ENCODE measurements at regions not wholly inside any gene's neighbourhood (a gene's known extent, or its start where the extent isn't known, plus 50 kb on each side); places are given as distances from the start of the nearest gene placed in this dataset.

GRCh38 chr6:19660123-19660910, 176.9 kb upstream of the ID4 start:
- Histone ChIP-seq H3K9me3 (no peaks in the 10 kb centered on the region), H3K27me3 (no peaks in the 10 kb centered on the region), H3K36me3 (no peaks in the 10 kb centered on the region), H3K4me3 (no peak overlapping the region), H3K4me1 (peaks cover 5 to 8% (median 6%) of the 10 kb centered on the region in 3 donors), H3K27ac (no peak overlapping the region)
- 32 to 56% methylated on average over 2 of the region's 2 CpGs for WGBS, 2 donors
- FAIRE-seq = no peak
- TF ChIP-seq CTCF (IDR thresholded peaks at IDR 0.05) = no peak
- intact Hi-C loops (cut with DNase I) = no loop called here
- DNase-seq = no peak
- ATAC-seq = no peak

GRCh38 chr6:19662911-19663310, 174.3 kb upstream of the ID4 start:
- Histone ChIP-seq H3K4me1 (peaks cover 10 to 15% (median 11%) of the 10 kb centered on the region in 3 donors), H3K4me3 (no peak overlapping the region), H3K9me3 (no peaks in the 10 kb centered on the region), H3K27ac (no peak overlapping the region), H3K27me3 (no peaks in the 10 kb centered on the region), H3K36me3 (no peaks in the 10 kb centered on the region)
- no peak for TF ChIP-seq CTCF (IDR thresholded peaks at IDR 0.05)
- ATAC-seq (peak in 1 of 4 donors; percentile 56), DNase-seq (no peak), FAIRE-seq (no peak)
- intact Hi-C loops (cut with DNase I) = no loop called here
- 82% methylated on average over 3 of the region's 3 CpGs for WGBS, 2 donors

- Histone ChIP-seq H3K4me1 (peaks cover 10 to 15% (median 11%) of the 10 kb centered on the region in 3 donors), H3K27ac (no peak overlapping the region), H3K27me3 (no peaks in the 10 kb centered on the region), H3K9me3 (no peaks in the 10 kb centered on the region), H3K36me3 (no peaks in the 10 kb centered on the region), H3K4me3 (no peak overlapping the region)
- 70 to 78% methylated on average over 6 of the region's 6 CpGs for WGBS, 2 donors
- ATAC-seq = no peak
- TF ChIP-seq CTCF (IDR thresholded peaks at IDR 0.05) = no peak
- DNase-seq = no peak
- intact Hi-C loops (cut with DNase I) = no loop called here
- no peak for FAIRE-seq
Observed at GRCh38 chr6:19663479-19663878, 173.7 kb upstream of the ID4 start.

GRCh38 chr6:19664050-19664449, 173.1 kb upstream of the ID4 start:
- Histone ChIP-seq H3K9me3 (no peaks in the 10 kb centered on the region), H3K4me3 (no peak overlapping the region), H3K27ac (no peak overlapping the region), H3K36me3 (no peaks in the 10 kb centered on the region), H3K4me1 (peaks cover 10 to 15% (median 11%) of the 10 kb centered on the region in 3 donors), H3K27me3 (no peaks in the 10 kb centered on the region)
- intact Hi-C loops (cut with DNase I) = no loop called here
- no peak for FAIRE-seq
- no peak for TF ChIP-seq CTCF (IDR thresholded peaks at IDR 0.05)
- 90 to 98% methylated on average over 7 of the region's 7 CpGs for WGBS, 2 donors
- ATAC-seq = no peak
- DNase-seq = no peak
